Stimulated activated CD4-positive, alpha-beta T cell treated with anti-CD3 and anti-CD28 coated beads, TNF-alpha, amount 100 ng/mL, for 24 hours (primary cell): ENCODE measurements at regions not wholly inside any gene's neighbourhood (a gene's known extent, or its start where the extent isn't known, plus 50 kb on each side); places are given as distances from the start of the nearest gene placed in this dataset.

Source experiments
- DNase-seq, 3 experiments: peaks; one replicate each; pipeline ENCODE4 v3.0.0-alpha.2; 2020; ENCODE audit warnings: low read depth in 3 of 3

DNA sequence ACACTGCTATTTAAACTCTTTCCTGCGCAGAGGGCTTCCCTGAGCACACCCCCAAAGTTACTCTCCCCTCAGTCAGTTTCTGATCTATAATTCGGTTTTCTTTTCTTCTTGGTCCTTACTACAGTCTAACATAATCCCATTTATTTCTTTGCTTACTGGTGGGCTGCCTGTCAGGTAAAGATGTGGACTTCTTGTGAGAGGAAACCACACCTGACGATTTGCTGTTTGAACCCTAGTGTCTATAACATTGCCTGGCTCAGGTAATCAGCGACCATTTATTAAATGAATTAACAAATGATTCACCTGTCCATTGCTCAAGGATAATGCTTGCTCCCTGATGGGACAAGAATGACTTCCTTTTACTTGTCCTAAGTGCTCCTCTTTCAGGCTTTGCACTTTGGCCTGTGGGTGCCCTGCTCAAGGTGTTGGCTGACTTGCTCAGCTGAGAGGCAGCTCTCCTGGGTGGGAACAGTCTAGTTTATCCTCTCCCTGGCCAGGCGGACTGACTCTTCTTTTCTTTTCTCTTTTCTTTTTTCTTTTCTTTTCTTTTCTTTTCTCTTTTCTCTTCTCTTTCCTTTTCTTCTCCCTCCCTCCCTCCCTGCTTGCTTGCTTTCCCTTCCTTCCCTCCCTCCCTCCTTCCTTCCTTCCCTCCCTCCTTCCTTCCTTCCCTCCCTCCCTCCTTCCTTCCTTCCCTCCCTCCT is 233.1 kb downstream of the BCAS1 start:
- DNase-seq = no peak

DNA sequence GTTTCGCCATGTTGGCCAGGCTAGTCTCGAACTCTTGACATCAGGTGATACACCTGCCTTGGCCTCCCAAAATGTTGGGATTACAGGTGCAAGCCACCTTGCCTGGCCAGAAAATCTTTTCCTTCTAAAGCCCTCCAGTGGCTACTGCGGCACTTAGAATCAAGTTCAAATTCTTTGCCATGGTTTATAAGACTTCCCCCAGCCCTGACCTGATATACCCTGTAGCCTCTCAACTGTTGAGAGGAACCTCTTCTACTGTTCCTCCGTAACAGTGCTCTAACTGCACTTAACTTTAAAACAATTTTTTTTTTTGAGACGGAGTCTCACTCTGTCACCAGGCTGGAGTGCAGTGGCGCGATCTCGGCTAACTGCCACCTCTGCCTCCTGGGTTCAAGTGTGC is 235.6 kb downstream of the BCAS1 start:
- DNase-seq = no peak

DNA sequence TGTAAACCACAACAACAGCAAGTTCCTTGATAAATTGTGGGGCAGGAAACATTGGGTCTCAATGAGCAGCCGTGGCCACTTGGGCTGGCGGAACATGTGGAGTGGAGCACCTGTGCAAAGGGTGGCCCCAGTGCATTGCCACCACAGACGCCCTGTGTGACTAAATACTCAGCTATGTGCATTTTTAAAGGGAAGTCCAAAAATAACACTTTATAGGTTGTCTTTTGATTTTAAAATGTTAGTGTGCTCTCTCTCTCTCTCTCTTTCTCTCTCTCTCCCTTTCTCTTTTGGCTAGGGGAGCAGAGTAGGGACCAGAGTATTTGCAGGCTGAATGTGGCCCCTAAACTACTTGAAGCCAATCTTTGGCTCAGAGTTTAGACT is 236.3 kb downstream of the BCAS1 start:
- no peak for DNase-seq

DNA sequence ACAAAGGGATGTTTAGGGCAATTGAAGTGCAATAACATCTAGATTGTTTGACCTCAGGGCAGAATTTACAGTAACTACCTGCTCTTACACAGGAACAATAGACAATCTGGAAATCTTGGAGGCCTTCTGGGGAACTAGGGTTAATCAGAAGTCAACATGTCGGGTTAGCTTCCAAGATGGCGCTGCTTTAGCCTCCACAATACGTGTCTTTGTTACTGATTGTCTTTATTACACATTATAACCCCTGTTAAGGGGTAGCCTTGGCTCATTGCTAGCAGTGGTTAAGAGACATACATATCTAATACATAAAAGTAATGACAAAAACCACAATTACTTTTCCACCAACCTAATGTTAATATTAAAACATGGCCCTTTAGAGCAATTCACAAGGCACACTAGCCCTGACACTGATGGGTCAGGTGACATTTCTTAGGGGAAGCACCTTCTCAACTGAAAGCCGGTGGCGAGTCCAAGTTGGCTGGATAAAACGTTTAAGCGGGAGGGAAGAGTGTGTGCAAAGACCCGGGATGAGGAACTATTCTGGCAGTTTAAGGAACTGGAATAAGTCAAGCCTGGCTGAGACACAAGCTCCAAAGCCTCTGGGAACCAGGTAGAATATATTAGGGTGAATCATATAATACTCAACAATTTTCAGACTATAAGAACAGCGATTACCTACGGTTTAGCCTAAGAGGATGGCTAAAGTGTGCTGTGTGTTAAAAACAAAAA is 236.9 kb downstream of the BCAS1 start:
- no peak for DNase-seq

DNA sequence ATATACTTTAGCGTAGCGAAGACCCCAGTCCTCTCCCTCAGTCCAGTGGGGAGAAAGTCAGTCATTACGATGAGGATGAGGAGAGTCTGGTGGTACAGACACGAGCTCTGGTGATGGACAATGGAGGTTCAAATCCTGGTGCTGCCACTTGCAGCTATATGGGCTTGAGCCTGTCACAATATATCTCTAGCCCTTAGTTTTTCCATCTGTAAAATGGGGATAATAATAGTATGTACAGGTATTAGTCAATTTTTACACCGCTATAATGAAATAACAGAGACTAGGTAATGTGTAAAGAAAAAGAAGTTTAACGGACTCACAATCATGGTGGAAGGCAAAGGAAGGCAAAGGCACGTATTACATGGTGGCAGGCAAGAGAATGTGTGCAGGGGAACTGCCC is 237.9 kb downstream of the BCAS1 start:
- DNase-seq = no peak

DNA sequence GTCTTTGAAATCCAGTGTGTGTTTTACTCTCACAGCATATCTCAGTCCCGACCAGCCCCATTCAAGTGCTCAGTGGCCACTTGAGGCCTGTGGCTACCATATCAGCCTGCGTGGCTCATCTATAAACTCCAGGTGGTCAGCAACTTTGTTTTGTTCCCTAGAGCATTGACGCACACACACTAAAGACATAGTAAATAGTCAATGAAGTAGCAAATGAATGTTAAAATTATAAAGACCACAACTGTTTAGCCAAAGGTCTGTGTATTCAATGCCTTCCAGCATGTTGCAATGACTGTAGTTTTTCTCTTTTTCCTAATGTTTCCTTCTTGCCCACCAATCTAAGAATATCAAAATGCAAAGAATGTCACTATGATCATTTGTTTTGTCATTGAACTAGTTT is 238.2 kb upstream of the ZNF217 start:
- DNase-seq = no peak

DNA sequence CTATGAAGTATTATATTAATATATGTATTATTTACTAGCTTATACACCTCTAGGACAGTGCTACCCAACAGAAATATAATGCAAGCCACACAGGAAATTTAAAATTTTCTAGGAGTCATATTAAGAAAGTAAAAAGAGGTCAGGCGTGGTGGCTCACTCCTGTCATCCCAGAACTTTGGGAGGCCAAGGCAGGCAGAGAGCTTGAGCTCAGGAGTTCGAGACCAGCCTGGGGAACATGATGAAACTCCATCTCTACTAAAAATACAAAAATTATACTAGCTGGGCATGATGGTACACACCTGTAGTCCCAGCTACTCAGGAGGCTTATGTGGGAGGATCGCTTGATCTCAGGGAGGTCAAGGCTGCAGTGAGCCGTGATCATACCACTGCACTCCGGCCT is 237.6 kb upstream of the ZNF217 start:
- no peak for DNase-seq

DNA sequence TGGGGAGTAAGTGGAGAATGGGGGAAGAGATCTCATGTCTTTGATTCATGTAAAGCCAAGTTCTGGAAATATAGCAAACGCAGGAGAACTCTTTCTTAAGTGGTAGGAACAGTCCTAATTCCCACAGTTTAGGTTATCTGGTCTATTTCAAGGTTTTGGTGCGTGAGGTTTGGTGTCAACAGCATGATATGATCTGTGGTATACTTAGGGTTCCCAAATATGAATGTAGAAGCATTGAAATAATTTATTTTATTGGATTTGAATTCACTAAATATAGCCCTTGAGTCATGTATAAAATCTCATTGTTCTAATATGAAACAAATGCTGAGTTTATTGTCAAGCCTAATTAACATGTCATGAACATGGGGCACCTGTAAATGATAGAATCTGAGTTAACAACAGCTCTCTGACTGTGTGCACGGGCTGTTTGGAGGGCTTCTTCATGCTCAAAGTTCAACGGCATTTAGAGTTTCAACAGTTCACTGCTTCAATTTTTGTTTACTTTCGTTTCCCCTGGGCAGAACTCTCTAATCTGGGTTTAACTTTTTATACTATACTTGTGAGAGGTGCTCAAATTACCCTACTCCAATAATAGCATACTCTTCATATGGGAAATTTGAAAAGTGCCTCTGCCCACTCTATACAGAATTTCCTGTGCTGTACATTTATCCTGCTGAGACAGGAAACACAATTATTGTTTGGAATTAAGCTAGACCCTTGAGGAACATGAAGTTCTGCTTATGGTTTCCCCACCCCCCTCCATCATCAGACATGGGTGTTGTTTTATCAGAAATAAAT is 236.3 kb upstream of the ZNF217 start:
- no peak for DNase-seq

DNA sequence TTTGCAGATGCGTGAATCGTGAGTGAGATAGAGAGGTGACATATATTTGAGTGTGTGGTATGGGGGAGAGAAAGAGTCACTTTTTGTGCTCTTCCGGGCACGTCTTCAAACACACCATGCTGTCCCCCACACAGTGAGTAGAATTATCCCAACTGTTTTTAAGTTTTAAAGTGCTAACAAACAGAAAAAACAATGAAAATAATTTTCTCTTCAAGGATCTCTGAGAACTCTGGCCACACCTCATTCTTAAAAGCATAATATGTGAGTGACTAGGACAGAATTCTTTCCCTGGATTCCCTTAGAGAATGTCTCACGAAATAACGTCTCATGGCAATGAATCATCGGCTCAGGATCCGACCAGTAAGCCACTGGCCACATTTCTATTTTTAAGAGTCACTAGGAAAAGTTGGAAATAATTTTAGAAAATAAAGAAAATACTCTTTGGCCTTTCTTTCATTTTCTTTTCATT is 235.7 kb upstream of the ZNF217 start:
- no peak for DNase-seq

DNA sequence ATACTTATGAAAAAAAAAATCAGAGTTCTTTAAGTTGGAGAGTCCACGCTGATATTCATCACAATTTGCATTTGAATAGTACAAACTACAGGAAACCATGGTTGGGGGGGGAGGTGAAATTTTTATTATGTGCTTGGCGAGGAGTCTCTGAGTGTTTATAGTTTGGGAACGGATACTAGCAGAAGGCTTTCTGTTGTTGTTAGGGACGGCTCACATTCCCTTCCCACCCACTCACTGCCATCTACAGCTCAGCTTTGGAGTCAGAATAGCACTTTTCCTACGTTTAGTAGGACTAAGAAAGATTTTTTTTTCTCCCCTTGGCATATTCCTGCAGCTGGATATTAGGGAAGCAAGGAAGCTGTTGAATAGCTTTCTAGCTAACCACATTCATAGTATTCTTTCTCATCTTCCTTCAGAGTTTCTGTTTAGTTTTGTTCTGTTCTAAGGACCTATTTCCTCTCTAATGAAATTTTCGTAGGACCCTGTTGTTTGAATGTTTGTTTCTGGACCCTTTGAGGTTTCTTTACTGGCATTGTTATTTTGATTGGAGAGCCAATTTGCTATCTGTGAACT is 235.1 kb upstream of the ZNF217 start:
- DNase-seq = no peak

DNA sequence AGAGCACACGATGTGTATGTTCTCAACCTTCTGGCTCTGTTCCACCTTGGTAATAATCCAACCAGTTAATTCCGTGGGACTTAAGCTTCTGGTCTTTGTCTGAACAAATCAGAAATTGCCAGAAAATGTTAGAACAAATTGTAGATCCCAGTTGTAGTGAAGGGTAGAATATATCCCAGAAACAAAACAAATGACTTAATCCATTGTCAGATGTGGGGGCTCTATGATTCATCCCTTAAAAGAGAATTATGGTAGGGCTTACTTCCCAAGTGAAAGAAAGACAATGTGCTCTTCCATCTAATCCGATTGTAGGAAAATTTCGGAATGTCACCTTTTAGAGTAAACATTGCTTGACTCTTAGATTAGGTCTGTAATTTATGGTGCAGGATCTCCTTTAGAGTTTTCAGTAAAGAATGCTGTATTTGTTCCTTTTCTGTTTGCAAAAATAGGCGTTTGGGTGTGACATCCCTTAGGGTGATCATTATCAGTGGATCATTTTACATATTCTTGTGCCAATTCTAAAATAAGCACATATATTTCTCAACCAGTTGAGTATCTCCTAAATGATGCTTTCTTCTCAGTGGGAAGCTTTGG is 234.5 kb upstream of the ZNF217 start:
- DNase-seq = no peak

DNA sequence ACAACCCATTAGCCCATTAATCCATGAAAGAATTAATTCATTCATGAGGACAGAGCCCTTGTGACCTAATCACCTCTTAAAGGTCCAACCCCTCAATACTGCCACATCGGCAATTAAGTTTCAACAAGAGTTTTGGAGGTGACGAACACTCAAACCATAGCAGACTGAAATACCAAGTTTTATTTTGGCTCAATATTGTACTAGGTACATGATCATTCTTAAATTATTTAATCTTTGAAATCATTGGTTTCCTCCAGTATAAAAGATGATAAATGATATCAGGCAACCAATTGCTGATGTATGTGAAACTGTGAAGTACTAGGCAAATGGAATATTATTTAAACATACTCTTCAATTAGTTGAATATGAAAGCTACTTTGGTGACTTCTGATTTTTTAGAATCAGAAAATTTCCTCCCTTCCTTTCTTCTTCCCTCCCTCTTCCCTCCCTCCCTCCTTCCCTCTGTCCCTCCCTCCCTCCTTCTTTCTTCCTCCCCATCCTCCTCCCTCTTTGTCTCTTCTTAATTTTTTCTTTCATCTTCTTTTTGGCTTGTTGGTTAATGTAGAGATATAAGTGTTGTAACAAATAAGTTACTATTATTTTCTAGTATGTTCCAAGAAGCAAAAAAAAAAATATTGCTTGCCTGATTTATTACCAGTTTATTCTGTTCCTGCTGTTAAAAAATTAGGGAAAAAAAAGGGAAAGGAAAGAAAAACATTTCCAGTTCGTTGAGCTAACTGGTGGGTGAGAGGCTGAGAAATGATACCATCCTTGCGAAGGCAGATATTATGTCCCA is 233.9 kb upstream of the ZNF217 start:
- DNase-seq = no peak

DNA sequence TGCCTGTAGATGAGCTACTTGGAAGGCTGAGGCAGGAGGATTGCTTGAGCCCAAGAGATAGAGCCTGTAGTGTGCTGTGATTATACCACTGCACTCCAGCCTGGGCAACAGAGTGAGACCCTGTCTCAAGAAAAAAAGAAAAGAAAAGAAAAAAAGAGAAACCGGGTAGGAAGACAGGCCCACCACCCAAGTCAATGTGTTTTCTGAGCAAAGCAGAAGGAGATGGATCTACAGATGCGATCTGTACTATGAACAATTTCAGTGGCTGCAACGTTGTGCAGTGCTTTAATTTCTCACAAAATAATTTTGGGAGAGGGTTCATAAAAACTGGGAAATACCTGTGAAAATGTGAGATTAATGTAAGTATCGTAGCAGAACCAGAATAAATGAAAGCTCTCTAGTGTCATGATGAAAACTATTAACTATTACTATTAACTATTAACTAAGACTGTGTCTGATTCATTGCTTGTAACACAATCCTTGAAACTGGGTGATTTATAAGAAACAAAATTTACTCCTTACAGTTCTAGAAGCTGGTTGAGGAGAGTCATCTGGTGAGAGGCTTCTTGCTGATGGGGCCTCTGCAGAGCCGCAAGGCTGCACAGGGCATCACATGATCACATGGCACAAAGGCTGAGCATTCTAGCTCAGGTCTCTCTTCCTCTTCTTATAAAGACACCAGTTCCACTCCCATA is 233.1 kb upstream of the ZNF217 start:
- no peak for DNase-seq

DNA sequence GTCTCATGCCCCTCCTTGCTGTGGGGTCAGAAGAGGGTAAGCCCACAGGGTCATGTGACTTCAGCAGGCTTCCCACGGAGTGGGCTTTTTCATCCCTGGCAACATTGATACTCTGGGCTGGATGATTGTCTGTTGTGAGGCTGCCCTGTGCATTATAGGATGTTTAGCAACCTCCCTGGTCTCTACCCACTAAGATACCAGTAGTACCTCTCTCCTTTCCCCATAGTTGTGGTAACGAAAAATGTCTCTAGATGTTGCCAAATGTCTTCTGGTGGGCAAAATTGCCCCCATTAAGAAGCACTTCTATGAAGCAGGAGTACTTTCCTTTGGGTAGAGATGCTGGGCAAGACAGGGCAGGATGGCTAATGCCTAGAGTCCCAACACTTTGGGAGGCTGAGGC is 232.5 kb upstream of the ZNF217 start:
- DNase-seq = no peak

DNA sequence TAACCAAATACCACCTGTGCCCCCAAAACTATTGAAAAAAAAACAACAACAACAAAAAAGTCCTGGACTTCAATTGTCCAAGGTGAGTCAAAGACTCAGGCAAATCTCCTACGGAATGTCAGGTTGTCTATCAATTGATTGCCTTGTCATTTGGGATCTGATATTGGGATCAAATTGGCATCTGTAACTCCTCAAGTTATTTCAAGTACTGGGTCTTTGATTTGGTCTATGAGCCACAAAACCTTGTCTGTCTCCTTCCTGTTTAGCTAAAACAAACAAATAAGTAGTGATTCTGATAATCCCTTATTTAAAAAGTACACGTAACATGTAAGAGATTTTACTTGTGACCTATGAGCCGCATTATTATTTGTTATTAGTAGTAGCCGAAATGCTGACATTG is 231.6 kb upstream of the ZNF217 start:
- no peak for DNase-seq

DNA sequence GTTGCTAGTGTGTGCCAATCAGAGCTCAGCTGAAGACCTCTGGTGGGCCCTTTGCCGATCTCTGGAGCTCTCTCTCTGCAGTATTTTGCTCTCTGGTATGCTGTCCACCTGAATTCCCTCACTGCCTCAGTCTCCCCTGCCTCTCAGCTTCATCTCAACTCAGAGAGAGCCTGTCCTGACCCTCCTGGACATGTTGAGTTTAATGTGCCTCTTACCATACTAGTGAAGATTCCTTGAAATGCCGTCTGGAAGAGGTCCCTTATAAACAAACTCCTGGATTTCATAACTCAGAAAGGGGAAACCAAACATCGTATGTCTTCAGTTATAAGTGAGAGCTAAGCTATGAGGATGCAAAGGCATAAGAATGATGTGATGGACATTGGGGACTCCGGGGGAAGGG is 231.1 kb upstream of the ZNF217 start:
- DNase-seq = no peak

DNA sequence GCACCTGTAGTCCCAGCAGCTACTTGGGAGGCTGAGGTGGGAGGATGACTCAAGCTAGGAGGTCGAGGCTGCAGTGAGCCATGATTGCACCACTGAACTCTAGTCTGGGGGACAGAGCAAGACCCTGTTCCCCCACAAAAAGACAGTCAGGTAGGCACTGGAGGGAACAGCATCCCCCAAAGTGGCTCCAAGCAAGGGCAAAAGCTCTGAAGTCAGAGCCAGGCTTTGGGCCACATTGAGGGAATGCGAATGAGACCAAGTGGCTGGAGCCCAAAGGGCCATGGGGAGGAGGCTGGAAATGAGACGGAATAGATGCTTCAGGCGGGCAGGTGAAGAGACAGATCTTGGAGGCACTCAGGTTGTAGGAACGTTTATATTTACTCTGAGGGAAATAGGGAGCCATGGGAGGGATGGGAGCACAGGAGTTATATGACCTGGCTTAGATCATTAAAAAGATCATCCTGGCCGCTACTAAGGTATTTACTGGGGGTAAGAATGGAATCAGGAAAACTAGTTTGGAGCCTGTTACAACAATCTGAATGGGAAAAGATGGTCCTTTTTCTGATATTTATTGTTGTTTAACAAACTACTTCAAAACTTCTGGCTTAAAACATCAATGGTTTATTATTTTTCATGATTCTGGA is 229.6 kb upstream of the ZNF217 start:
- DNase-seq = no peak

DNA sequence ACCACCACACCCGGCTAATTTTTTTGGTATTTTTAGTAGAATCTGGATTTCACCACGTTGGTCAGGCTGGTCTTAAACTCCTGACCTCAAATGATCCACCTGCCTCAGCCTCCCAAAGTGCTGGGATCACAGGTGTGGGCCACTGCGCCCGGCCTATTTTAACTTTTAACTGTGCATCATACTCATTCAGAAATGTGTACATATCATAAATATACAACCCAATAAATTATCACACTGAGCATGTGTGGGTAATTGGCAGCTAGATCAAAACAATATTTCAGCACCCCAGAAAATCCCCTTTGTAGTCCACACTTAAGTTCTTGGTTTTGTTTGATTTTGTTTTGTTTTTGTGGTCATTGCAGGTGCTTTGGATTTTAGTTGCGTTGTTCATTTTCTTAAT is 228.9 kb upstream of the ZNF217 start:
- DNase-seq = no peak

DNA sequence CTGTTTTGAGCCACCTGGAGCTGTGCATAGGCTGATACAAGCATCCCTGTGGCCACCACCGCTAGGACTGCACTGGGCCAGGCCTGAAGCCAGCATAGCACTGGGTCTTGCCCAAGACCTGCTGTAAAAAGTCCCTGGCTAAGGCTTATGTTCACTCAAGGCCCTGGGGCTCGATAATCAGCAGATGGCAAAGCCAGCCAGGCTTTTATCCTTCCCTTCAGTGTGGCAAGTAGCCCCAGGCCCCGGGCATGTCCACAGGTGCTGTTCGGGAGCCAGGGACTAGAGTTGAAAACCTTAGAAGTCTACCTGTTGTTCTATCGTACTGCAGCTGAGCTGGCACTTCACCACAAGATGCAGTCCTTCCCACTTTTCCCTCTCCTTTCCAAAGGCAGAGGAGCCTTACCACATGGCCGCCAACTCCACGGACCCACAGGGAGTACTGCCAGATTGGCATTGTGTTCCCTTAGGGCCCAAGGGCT is 226.4 kb upstream of the ZNF217 start:
- DNase-seq = no peak
